H1 (cell line): ENCODE measurements at regions not wholly inside any gene's neighbourhood (a gene's known extent, or its start where the extent isn't known, plus 50 kb on each side); places are given as distances from the start of the nearest gene placed in this dataset.

Source experiments
- CTCF ChIA-PET: fragments of 300-600 bp; sonication (Branson Sonifier 250); formaldehyde crosslinking; loops from one replicate; lab custom pipeline; 2021; ENCODE audit not compliant: partially characterized antibody; lab: Charles Lee
- POLR2A ChIA-PET: fragments of 300-600 bp; sonication (Branson Sonifier 250); formaldehyde crosslinking; loops from one replicate; lab custom pipeline; 2021; ENCODE audit warnings: inconsistent platforms; ENCODE audit not compliant: partially characterized antibody; lab: Charles Lee
- DNase-seq, 2 experiments: peaks; one replicate each; pipeline versions ENCODE4 v3.0.0 to v3.0.0-alpha.2; 2010 to 2022; ENCODE audit warnings: low spot score in 2 of 2, low read depth in 1 of 2, mixed read lengths in 1 of 2
- FAIRE-seq: peaks from 2 replicates; lab custom pipeline; 2011; peaks lifted over from hg19 to GRCh38; lab: Jason Lieb, UNC
- H2AFZ ChIP-seq: 2 replicates; pipeline ENCODE4 v1.8.1; 2012; ENCODE audit warnings: low read length, inconsistent platforms
- H2AK5ac ChIP-seq: 2 replicates; pipeline ENCODE4 v1.6.1; 2013; ENCODE audit warnings: low read depth, low read length
- H2BK120ac ChIP-seq: replicated peaks from 2 replicates; pipeline ENCODE3; 2013; ENCODE audit warnings: low read depth, low read length, inconsistent platforms
- H2BK12ac ChIP-seq: 2 replicates; pipeline ENCODE4 v1.6.1; 2013; ENCODE audit warnings: low read depth, low read length
- H2BK15ac ChIP-seq: 2 replicates; pipeline ENCODE4 v1.6.1; 2013; ENCODE audit warnings: low read length
- H2BK20ac ChIP-seq: 2 replicates; pipeline ENCODE4 v1.6.1; 2013; ENCODE audit warnings: low read length
- H2BK5ac ChIP-seq: 2 replicates; pipeline ENCODE4 v1.6.1; 2013; ENCODE audit warnings: low read depth, low read length
- H3K14ac ChIP-seq: 2 replicates; pipeline ENCODE4 v1.6.1; 2013; ENCODE audit warnings: inconsistent platforms; ENCODE audit not compliant: insufficient read length
- H3K18ac ChIP-seq: 2 replicates; pipeline ENCODE4 v1.6.1; 2013; ENCODE audit warnings: low read length; ENCODE audit errors: extremely low read depth
- H3K23ac ChIP-seq: 2 replicates; pipeline ENCODE4 v1.6.1; 2013; ENCODE audit warnings: inconsistent platforms; ENCODE audit not compliant: insufficient read length
- H3K23me2 ChIP-seq: 2 replicates; pipeline ENCODE4 v1.6.1; 2013; ENCODE audit warnings: low read depth, low read length
- H3K27ac ChIP-seq: 2 replicates; pipeline ENCODE4 v1.6.1; 2011; ENCODE audit warnings: low read depth, low read length, inconsistent platforms
- H3K27me3 ChIP-seq, 4 experiments: replicated peaks in 1 of 4; 1 replicate in 1 of 4; 2 replicates in 3 of 4; pipeline versions ENCODE4 v1.6.1 to v1.8.1; 2011 to 2013; ENCODE audit warnings: low read length in 3 of 4, mild to moderate bottlenecking in 3 of 4, inconsistent platforms in 2 of 4, mixed read lengths in 2 of 4, moderate library complexity in 1 of 4; ENCODE audit not compliant: control insufficient read depth in 3 of 4, insufficient read depth in 3 of 4; ENCODE audit errors: extremely low read depth in 1 of 4
- H3K36me3 ChIP-seq, 4 experiments: 2 replicates each; pipeline versions ENCODE4 v1.6.1 to v1.8.1; 2011 to 2013; ENCODE audit warnings: mild to moderate bottlenecking in 4 of 4, low read length in 3 of 4, moderate library complexity in 2 of 4, control low read depth in 1 of 4, inconsistent platforms in 1 of 4; ENCODE audit not compliant: insufficient read depth in 4 of 4, control insufficient read depth in 2 of 4
- H3K4ac ChIP-seq: replicated peaks from 2 replicates; pipeline ENCODE3; 2013; ENCODE audit warnings: low read length, low read depth, mixed read lengths, inconsistent platforms; ENCODE audit not compliant: insufficient read length
- H3K4me1 ChIP-seq, 4 experiments: replicated peaks in 1 of 4; 1 replicate in 1 of 4; 2 replicates in 3 of 4; pipeline versions ENCODE4 v1.6.1 to v1.8.1; 2011 to 2013; ENCODE audit warnings: low read length in 3 of 4, inconsistent platforms in 2 of 4, mixed read lengths in 1 of 4; ENCODE audit not compliant: insufficient read depth in 4 of 4, control insufficient read depth in 3 of 4
- H3K4me2 ChIP-seq, 2 experiments: 2 replicates each; pipeline versions ENCODE4 v1.6.1 to v1.8.1; 2011 to 2013; ENCODE audit warnings: low read depth in 2 of 2, low read length in 2 of 2, control low read depth in 1 of 2, inconsistent platforms in 1 of 2, mild to moderate bottlenecking in 1 of 2; ENCODE audit not compliant: insufficient read depth in 1 of 2
- H3K4me3 ChIP-seq, 4 experiments: fragments of 200-600, 300-600 bp in 1 of 4; sonication (generic), shearing (Covaris generic), sonication (Bioruptor Twin) in 1 of 4; 2 replicates each; pipeline versions ENCODE4 v1.5.1 to v1.8.1; 2011 to 2016; ENCODE audit warnings: low read length in 4 of 4, low read depth in 3 of 4, control low read depth in 2 of 4, inconsistent platforms in 2 of 4, mild to moderate bottlenecking in 2 of 4, mixed read lengths in 1 of 4, moderate library complexity in 1 of 4; ENCODE audit not compliant: insufficient read depth in 2 of 4; ENCODE audit errors: extremely low read depth in 1 of 4
- H3K56ac ChIP-seq: replicated peaks from 2 replicates; pipeline ENCODE3; 2013; ENCODE audit warnings: low read depth, mild to moderate bottlenecking, mixed read lengths, low read length, inconsistent platforms; ENCODE audit not compliant: insufficient read length
- H3K79me1 ChIP-seq: 2 replicates; pipeline ENCODE4 v1.6.1; 2013; ENCODE audit warnings: low read depth, low read length, control low read depth
- H3K79me2 ChIP-seq, 2 experiments: 2 replicates each; pipeline versions ENCODE4 v1.6.1 to v1.8.1; 2012 to 2013; ENCODE audit warnings: low read length in 2 of 2, mild to moderate bottlenecking in 2 of 2, inconsistent platforms in 1 of 2; ENCODE audit not compliant: insufficient read depth in 2 of 2, control insufficient read depth in 1 of 2
- H3K9ac ChIP-seq, 4 experiments: replicated peaks in 1 of 4; 1 replicate in 1 of 4; 2 replicates in 3 of 4; pipeline versions ENCODE4 v1.6.1 to v1.8.1; 2011 to 2013; ENCODE audit warnings: low read depth in 3 of 4, low read length in 3 of 4, control low read depth in 2 of 4, mild to moderate bottlenecking in 2 of 4, moderate library complexity in 2 of 4, inconsistent platforms in 1 of 4; ENCODE audit errors: extremely low read depth in 1 of 4
- H3K9me3 ChIP-seq, 2 experiments: 2 replicates each; pipeline versions ENCODE4 v1.6.1 to v1.8.1; 2012 to 2013; ENCODE audit warnings: mild to moderate bottlenecking in 2 of 2, moderate library complexity in 2 of 2, control low read depth in 1 of 2, inconsistent platforms in 1 of 2, low read depth in 1 of 2, low read length in 1 of 2, mixed read lengths in 1 of 2; ENCODE audit not compliant: insufficient read depth in 2 of 2
- H4K20me1 ChIP-seq, 2 experiments: replicated peaks in 1 of 2; 2 replicates each; pipeline versions ENCODE3 to v1.8.1; 2011 to 2013; ENCODE audit warnings: inconsistent platforms in 2 of 2, low read length in 2 of 2, mild to moderate bottlenecking in 1 of 2; ENCODE audit not compliant: insufficient read depth in 2 of 2, control insufficient read depth in 1 of 2
- H4K5ac ChIP-seq: 2 replicates; pipeline ENCODE4 v1.6.1; 2013; ENCODE audit warnings: low read length, low read depth, mixed read lengths, inconsistent platforms; ENCODE audit not compliant: insufficient read length
- H4K8ac ChIP-seq: 2 replicates; pipeline ENCODE4 v1.8.0; 2013; ENCODE audit warnings: mild to moderate bottlenecking, moderate library complexity, low read length, inconsistent platforms; ENCODE audit not compliant: insufficient read depth; ENCODE audit errors: extremely low read depth
- H4K91ac ChIP-seq: replicated peaks from 2 replicates; pipeline ENCODE3; 2013; ENCODE audit warnings: low read length, mixed read lengths, inconsistent platforms; ENCODE audit not compliant: insufficient read length
- BACH1 ChIP-seq: IDR thresholded peaks from 2 replicates; pipeline ENCODE4 v1.6.1; 2012; ENCODE audit warnings: low read length, improper control_type of control experiment
- EZH2 ChIP-seq: fragments of 200-600 bp; sonication (generic); IDR thresholded peaks from 2 replicates; pipeline ENCODE4 v1.7.1; 2012; ENCODE audit warnings: low read depth, mild to moderate bottlenecking, moderate library complexity, low read length, inconsistent platforms; ENCODE audit not compliant: severe bottlenecking
- FOSL1 ChIP-seq: IDR thresholded peaks from 2 replicates; pipeline ENCODE4 v1.6.1; 2011; ENCODE audit warnings: mild to moderate bottlenecking, low read depth, low read length, moderate library complexity; ENCODE audit not compliant: insufficient read depth
- KDM1A ChIP-seq: fragments of 200-600, 300-600 bp; sonication (generic); IDR thresholded peaks from 2 replicates; pipeline ENCODE4 v1.7.1; 2016; ENCODE audit warnings: mild to moderate bottlenecking, low read length, borderline replicate concordance
- NANOG ChIP-seq: IDR thresholded peaks from 2 replicates; pipeline ENCODE4 v1.6.1; 2011; ENCODE audit warnings: low read length, low read depth, mild to moderate bottlenecking, inconsistent platforms; ENCODE audit not compliant: insufficient read depth, poor library complexity, severe bottlenecking
- ZNF274 ChIP-seq: IDR thresholded peaks from 2 replicates; pipeline ENCODE4 v1.7.0; 2012; ENCODE audit warnings: low read length, borderline replicate concordance; ENCODE audit errors: extremely low read depth
- WGBS, 2 experiments: shearing (Covaris generic) in 1 of 2; methylation state at CpG; one replicate each; pipeline versions ENCODE4 v1.1.6 to v1.1.7; 2013 to 2015; ENCODE audit warnings: low lambda C conversion rate in 2 of 2, mixed read lengths in 2 of 2, inconsistent platforms in 1 of 2, low coverage in 1 of 2, missing lambda C conversion rate in 1 of 2; ENCODE audit not compliant: insufficient replicate concordance in 2 of 2, insufficient coverage in 1 of 2, insufficient read length in 1 of 2; ENCODE audit errors: extremely low coverage in 1 of 2, missing lambda C conversion rate in 1 of 2; 5-methylcytosine and 5-hydroxymethylcytosine counted together
- TF ChIP-seq, protein P1 (sequence below): IDR thresholded peaks from 2 replicates; pipeline ENCODE4 v1.6.1; 2012; ENCODE audit warnings: low read length, inconsistent platforms
- TF ChIP-seq, protein P2 (sequence below), 3 experiments: IDR thresholded peaks; 1 replicate in 2 of 3; 2 replicates in 1 of 3; pipeline versions ENCODE4 v1.5.1 to v1.6.1; 2011; ENCODE audit warnings: low read length in 3 of 3, mild to moderate bottlenecking in 3 of 3, inconsistent platforms in 2 of 3, low read depth in 1 of 3, moderate library complexity in 1 of 3; ENCODE audit not compliant: insufficient read depth in 1 of 3; ENCODE audit errors: control extremely low read depth in 1 of 3
- TF ChIP-seq, protein P3 (sequence below): IDR thresholded peaks from 2 replicates; pipeline ENCODE4 v1.6.1; 2012; ENCODE audit warnings: inconsistent platforms

DNA sequence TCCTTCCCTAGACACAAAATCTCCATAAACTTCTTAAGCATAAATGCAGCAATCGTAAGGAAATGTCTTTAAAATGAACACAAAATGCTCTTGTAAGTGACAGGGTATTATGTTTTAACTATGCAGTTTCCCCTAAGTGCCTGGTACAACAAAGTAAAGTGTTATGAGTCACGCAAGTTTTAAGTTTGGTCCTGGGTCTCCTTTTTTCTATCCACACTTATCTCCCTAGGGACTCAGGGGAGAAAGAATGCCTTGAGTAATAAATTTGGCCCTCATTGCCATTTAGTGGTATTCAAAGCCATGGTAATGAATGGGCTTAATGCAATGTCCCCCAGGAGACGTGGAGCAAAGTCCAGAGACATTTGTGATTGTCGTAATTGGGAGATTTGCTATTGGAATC lies 149.1 kb downstream of the MAGEB17 start:
- no peak for FAIRE-seq
- Histone ChIP-seq H3K23me2 (no peaks in the 10 kb centered on the region), H3K4ac (no peak overlapping the region)
- TF ChIP-seq KDM1A (no peak), EZH2 (no peak), ZNF274 (no peak), BACH1 (no peak), NANOG (no peak), FOSL1 (no peak)
- TF ChIP-seq, protein P1, sequence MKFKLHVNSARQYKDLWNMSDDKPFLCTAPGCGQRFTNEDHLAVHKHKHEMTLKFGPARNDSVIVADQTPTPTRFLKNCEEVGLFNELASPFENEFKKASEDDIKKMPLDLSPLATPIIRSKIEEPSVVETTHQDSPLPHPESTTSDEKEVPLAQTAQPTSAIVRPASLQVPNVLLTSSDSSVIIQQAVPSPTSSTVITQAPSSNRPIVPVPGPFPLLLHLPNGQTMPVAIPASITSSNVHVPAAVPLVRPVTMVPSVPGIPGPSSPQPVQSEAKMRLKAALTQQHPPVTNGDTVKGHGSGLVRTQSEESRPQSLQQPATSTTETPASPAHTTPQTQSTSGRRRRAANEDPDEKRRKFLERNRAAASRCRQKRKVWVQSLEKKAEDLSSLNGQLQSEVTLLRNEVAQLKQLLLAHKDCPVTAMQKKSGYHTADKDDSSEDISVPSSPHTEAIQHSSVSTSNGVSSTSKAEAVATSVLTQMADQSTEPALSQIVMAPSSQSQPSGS = no peak
- TF ChIP-seq, protein P2, sequence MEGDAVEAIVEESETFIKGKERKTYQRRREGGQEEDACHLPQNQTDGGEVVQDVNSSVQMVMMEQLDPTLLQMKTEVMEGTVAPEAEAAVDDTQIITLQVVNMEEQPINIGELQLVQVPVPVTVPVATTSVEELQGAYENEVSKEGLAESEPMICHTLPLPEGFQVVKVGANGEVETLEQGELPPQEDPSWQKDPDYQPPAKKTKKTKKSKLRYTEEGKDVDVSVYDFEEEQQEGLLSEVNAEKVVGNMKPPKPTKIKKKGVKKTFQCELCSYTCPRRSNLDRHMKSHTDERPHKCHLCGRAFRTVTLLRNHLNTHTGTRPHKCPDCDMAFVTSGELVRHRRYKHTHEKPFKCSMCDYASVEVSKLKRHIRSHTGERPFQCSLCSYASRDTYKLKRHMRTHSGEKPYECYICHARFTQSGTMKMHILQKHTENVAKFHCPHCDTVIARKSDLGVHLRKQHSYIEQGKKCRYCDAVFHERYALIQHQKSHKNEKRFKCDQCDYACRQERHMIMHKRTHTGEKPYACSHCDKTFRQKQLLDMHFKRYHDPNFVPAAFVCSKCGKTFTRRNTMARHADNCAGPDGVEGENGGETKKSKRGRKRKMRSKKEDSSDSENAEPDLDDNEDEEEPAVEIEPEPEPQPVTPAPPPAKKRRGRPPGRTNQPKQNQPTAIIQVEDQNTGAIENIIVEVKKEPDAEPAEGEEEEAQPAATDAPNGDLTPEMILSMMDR (IDR thresholded peaks at IDR 0.05; ENCODE audit: control extremely low read depth in 1 of 3, insufficient read depth in 1 of 3, low read depth in 1 of 3, low read length in 3 of 3) = no peak
- TF ChIP-seq, protein P3, sequence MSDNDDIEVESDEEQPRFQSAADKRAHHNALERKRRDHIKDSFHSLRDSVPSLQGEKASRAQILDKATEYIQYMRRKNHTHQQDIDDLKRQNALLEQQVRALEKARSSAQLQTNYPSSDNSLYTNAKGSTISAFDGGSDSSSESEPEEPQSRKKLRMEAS = no peak

More for the DNA sequence above, 149.1 kb downstream of the MAGEB17 start:
- Histone ChIP-seq H3K79me2 (no peaks in the 10 kb centered on the region), H3K27me3 (no peaks in the 10 kb centered on the region), H3K9ac (no peak overlapping the region), H3K27ac (no peak overlapping the region), H4K5ac (no peak overlapping the region), H3K14ac (no peak overlapping the region), H3K18ac (no peak overlapping the region), H3K9me3 (0 out of 4 replicates have a peak, but pooled peaks cover 0 to 3% of the 10 kb centered on the region in 2 experiments), H4K20me1 (no peaks in the 10 kb centered on the region), H2BK120ac (no peak overlapping the region), H3K4me2 (no peak overlapping the region), H2BK12ac (no peak overlapping the region), H2BK20ac (no peak overlapping the region), H4K91ac (no peak overlapping the region), H2AK5ac (no peak overlapping the region), H3K56ac (no peak overlapping the region), H3K79me1 (no peaks in the 10 kb centered on the region), H3K36me3 (no peaks in the 10 kb centered on the region; a peak in 1 of 8 replicates), H2BK5ac (no peak overlapping the region), H3K23ac (no peak overlapping the region), H2AFZ (no peak overlapping the region), H3K4me1 (peaks cover 0 to 10% (median 5%) of the 10 kb centered on the region in 4 experiments; a peak in 4 of 7 replicates), H2BK15ac (no peak overlapping the region), H3K4me3 (no peak overlapping the region), H4K8ac (no peak overlapping the region)
- DNase-seq = no peak
- WGBS, 2 experiments = 93% methylated on average over 4 of the region's 4 CpGs; no CpG with 5 or more reads in 1 of the 2 experiments
- CTCF ChIA-PET = interaction anchor here (0.5 kb wide), 1 partner anchor 103 kb away, joined by 3 read pairs; no protein-coding TSS in a partner anchor
- POLR2A ChIA-PET = no interaction called here
